ENCODE measurements at regions not wholly inside any gene's neighbourhood (a gene's known extent, or its start where the extent isn't known, plus 50 kb on each side); places are given as distances from the start of the nearest gene placed in this dataset.

DNA sequence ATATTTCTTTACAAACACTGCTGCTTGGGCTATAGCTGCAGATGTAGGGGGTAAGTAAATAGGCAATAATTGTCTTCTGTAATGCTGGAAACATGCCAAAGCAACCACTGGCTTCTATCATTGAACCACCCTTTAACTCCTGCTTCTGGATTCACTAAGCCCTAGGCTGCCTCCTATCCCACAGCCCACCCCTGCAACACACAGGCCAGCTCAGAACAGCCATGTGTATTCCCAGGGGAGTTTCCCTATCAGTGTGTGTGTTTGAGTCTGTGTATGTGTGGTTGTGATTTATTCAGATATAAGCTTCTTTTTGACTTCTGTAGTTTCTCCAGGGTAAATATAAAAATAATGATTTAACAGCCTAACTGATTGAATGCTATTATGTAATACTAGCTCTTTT, 291.3 kb downstream of the PCDH10 start:
- TF ChIP-seq, protein P1, sequence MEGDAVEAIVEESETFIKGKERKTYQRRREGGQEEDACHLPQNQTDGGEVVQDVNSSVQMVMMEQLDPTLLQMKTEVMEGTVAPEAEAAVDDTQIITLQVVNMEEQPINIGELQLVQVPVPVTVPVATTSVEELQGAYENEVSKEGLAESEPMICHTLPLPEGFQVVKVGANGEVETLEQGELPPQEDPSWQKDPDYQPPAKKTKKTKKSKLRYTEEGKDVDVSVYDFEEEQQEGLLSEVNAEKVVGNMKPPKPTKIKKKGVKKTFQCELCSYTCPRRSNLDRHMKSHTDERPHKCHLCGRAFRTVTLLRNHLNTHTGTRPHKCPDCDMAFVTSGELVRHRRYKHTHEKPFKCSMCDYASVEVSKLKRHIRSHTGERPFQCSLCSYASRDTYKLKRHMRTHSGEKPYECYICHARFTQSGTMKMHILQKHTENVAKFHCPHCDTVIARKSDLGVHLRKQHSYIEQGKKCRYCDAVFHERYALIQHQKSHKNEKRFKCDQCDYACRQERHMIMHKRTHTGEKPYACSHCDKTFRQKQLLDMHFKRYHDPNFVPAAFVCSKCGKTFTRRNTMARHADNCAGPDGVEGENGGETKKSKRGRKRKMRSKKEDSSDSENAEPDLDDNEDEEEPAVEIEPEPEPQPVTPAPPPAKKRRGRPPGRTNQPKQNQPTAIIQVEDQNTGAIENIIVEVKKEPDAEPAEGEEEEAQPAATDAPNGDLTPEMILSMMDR (IDR thresholded peaks at IDR 0.05) = no peak
- no peak for ATAC-seq (ENCODE audit: low FRiP score)
- no peak for DNase-seq (ENCODE audit: low spot score)

- ATAC-seq (ENCODE audit: low FRiP score) = no peak
These were observed 290.7 kb downstream of the PCDH10 start for GRCh38 chr4:133439830-133440229.

GRCh38 chr4:133424605-133425004, 275.5 kb downstream of the PCDH10 start:
- no peak for DNase-seq (ENCODE audit: low spot score)
- TF ChIP-seq, protein P1 (IDR thresholded peaks at IDR 0.05) = no peak
- ATAC-seq (ENCODE audit: low FRiP score) = no peak

More at GRCh38 chr4:133439830-133440229, 290.7 kb downstream of the PCDH10 start:
- TF ChIP-seq, protein P1 (IDR thresholded peaks at IDR 0.05) = no peak
- DNase-seq (ENCODE audit: low spot score) = no peak

DNA sequence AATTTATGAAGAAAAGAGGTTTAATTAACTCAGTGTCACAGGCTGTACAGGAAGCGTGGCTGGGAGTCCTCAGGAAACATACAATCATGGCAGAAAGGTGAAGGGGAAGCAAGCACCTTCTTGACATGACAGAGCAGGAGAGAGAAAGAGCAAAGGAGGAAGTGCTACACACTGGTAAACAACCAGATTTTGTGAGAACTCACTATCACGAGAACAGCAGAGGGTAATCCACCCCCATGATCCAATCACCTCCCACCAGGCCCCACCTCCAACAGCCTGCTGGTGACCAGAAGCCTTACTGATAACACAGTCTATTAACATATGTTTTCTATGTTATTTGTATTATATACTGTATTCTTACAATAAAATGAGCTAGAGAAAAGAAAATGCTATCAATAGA, 254.8 kb downstream of the PCDH10 start:
- ATAC-seq (ENCODE audit: low FRiP score) = no peak
- TF ChIP-seq, protein P1 (IDR thresholded peaks at IDR 0.05) = no peak
- no peak for DNase-seq (ENCODE audit: low spot score)

DNA sequence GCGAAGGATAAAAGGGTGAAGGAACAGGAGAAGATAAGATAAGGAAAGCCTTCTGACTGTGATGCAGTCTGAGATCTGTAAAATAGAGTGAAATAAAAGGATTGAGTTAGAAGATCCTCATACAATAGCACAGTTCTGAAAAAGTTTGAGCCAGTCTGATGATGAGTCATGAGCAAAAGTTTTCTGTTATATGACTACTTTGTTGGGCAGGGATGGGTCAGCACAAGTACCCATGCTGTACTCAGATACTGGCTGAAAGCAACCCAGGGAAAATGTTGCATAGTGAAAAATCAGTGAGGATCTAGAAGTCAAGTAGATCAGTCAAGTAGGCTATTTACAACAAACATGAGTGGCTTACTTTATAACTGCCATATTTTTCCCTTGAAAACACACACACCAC, 253.5 kb downstream of the PCDH10 start:
- TF ChIP-seq, protein P1 (IDR thresholded peaks at IDR 0.05) = no peak
- DNase-seq (ENCODE audit: low spot score) (no peak), ATAC-seq (ENCODE audit: low FRiP score) (no peak)

DNA sequence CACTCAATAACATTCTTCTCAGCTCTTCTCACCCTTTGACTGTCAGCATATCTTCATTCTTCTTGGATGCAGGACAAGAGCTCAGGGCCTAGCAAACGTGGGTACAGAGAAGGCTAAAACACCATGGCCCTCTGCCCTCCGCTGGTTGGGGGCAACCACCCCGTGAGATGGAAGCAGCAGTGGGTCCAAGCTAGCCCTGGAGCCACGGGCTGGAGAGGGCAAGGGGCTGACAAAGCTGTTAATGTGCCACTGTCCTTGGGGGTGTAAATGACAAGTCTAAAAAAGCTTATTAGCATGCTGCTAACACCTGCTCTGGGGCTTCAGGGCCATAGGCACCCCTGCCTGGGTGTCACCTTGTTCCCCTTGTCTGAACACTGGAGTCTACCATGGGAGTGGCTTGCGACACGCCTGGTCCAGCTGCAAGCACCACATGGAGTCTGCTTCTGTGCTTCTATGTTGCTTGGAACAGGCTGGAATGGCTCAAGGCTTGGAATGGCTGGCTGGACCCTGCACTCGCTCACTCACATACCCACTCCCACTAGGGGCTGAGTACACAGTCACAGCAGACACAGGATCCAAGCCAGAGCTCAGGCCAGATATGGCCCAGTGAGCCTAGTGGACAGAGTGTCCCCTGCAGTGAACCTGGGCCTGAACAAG, 246.0 kb downstream of the PCDH10 start:
- no peak for DNase-seq (ENCODE audit: low spot score)
- TF ChIP-seq, protein P1 (IDR thresholded peaks at IDR 0.05) = no peak
- ATAC-seq (ENCODE audit: low FRiP score) = peak; percentile 19

DNA sequence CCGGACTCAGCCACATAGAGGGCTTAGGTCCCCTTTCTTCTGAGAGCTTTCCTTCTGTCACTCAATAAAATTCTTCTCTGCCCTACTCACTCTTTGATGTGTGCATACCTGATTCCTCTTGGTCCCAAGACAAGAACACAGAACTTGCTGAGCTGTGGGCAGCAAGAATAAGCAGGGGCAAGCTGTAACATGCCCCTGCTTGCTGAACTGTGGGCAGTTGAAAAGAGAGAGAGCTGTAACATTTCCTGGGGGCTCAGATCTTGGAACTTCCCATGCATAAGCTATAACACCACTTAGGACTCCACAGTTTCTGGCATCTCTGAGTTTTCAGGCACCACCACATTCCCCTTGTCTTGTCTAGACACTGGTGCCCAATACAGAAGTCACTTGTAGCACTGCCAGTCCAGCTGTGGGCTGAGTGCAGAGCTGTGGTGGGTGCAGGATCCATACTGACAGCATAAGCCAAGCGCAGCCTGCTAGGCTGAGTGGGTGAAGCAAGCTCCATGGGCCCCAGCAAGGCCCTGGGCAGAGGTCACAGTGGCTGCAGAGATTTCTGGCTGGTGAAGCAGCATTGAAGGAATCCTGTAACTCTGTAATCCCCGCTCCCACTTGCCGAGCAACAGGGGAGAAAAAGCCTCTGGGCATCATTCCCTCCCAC, 241.2 kb downstream of the PCDH10 start:
- TF ChIP-seq, protein P1 (IDR thresholded peaks at IDR 0.05) = no peak
- no peak for ATAC-seq (ENCODE audit: low FRiP score)
- no peak for DNase-seq (ENCODE audit: low spot score)
